ENCODE measurements at regions not wholly inside any gene's neighbourhood (a gene's known extent, or its start where the extent isn't known, plus 50 kb on each side); places are given as distances from the start of the nearest gene placed in this dataset.

- TF ChIP-seq POLR2A (IDR thresholded peaks at IDR 0.05) = no peak
- TF ChIP-seq CTCF (IDR thresholded peaks at IDR 0.05) = no peak
- TF ChIP-seq EP300 (IDR thresholded peaks at IDR 0.05) = no peak
- TF ChIP-seq POLR2AphosphoS5 (IDR thresholded peaks at IDR 0.05) = no peak
Observed at GRCh38 chr6:169907419-169908115, 156.1 kb downstream of the ERMARD start.

All from upper lobe of left lung (tissue), 4 donors.